Mesodermal cell (in vitro differentiated cells): ENCODE measurements at regions not wholly inside any gene's neighbourhood (a gene's known extent, or its start where the extent isn't known, plus 50 kb on each side); places are given as distances from the start of the nearest gene placed in this dataset.

ENCODE experiments used
- H3K27ac ChIP-seq: 2 replicates; pipeline ENCODE4 v1.7.0; 2013; ENCODE audit warnings: mild to moderate bottlenecking, low read depth, low read length, moderate library complexity; ENCODE audit not compliant: severe bottlenecking
- H3K36me3 ChIP-seq: 2 replicates; pipeline ENCODE4 v1.7.1; 2013; ENCODE audit warnings: mild to moderate bottlenecking, low read length, moderate library complexity; ENCODE audit not compliant: control insufficient read depth, insufficient read depth
- H3K4me1 ChIP-seq: one replicate; pipeline ENCODE4 v1.7.1; 2013; ENCODE audit warnings: mild to moderate bottlenecking, low read length; ENCODE audit not compliant: insufficient read depth, control insufficient read depth, poor library complexity, severe bottlenecking
- H3K4me3 ChIP-seq: 2 replicates; pipeline ENCODE4 v1.7.0; 2013; ENCODE audit warnings: low read length, control low read depth, mild to moderate bottlenecking; ENCODE audit not compliant: insufficient read depth, poor library complexity, severe bottlenecking; ENCODE audit errors: extremely low read depth
- H3K9me3 ChIP-seq: 2 replicates; pipeline ENCODE4 v1.7.1; 2013; ENCODE audit warnings: mild to moderate bottlenecking, low read length, moderate library complexity; ENCODE audit not compliant: control insufficient read depth
- WGBS, 2 experiments: methylation state at CpG; one replicate each; pipeline ENCODE4 v1.1.5; 2013; ENCODE audit warnings: missing lambda C conversion rate in 2 of 2; ENCODE audit not compliant: insufficient coverage in 2 of 2; 5-methylcytosine and 5-hydroxymethylcytosine counted together

DNA sequence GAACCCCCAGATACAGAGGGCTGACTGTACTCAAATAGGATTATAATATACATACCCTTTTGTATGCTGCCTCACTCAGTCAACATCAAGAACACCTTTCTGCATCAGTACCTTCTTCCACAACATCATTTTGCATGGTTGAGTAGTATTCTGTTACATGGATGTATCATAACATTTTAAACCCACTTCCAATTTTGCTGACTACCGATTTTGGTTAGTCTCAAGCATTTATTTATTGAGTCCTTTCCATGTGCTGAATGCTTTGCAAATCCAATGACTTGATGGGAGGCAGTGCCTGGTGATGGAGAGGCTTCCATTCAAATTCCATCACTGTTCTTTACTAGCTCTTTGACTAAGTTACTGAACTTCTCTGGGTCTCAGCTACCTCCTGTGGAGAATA is 182.0 kb upstream of the KLF4 start:
- Histone ChIP-seq H3K27ac (no peak overlapping the region), H3K9me3 (no peaks in the 10 kb centered on the region), H3K36me3 (no peaks in the 10 kb centered on the region), H3K4me3 (no peak overlapping the region), H3K4me1 (no peaks in the 10 kb centered on the region)
- no CpG with 5 or more reads among the region's 1 CpG for WGBS, 2 experiments

DNA sequence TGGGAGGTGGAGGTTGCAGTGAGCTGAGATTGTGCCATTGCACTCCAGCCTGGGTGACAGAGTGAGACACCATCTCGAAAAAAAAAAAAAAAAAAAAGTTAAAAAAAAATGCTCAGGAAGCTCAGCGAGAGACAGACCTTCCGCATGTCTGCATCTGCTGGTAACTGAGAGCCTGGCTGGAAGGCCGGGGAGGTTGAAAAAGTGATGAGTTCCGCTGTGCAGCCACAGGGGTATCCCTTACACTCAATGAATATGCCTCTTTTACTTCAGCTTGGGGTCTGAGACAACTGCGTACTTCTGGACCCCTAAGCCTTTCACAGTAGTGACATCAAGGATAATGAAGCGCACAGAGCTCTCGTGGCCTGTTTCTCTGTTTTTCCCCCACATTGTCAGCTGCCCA is 179.9 kb upstream of the KLF4 start:
- Histone ChIP-seq H3K9me3 (no peaks in the 10 kb centered on the region), H3K27ac (no peak overlapping the region), H3K4me1 (no peaks in the 10 kb centered on the region), H3K4me3 (no peak overlapping the region), H3K36me3 (no peaks in the 10 kb centered on the region)
- 84 to 94% methylated on average over 6 to 8 of the region's 8 CpGs for WGBS, 2 experiments

DNA sequence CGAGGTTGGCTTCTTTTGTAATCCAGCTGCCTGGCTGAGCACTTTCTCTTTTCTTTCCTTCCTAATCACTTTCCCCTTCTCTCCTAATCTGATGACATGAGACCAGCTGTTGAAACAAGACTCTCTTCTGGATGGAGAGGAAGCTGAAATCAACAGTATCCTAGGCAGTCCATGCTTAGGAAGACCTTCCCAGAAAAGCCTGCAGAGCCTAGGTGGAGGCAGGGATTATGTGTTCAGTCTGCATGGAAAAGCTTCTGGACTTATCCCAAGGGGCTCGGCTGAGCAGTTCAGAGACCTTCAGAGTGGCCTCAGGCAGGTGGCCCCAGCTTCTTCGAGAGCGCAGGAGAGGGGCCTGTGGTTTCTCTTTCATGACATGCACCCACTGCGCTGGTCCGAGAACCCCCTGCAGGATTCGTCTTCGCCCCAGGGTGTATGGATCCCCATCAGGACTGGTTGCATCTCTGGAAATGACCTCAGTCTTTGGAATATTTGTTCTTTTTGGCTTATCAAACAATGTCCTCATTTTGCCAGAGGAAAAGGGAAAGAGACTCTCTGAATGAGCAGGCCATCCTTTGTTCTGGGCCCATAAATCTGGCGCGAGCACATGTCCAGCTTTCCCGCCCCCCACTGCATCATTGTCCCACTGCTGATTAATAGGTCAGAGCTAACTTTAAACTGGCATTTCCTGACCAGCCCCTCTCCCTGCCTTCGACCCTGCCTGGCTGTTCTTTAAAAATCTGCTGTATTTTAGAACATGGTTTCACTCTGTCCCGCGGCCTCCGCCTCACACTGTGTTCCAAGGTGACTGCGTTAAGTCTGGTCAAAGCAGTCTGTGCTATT is 177.9 kb upstream of the KLF4 start:
- Histone ChIP-seq H3K4me3 (no peak overlapping the region), H3K9me3 (no peaks in the 10 kb centered on the region), H3K4me1 (no peaks in the 10 kb centered on the region), H3K36me3 (no peaks in the 10 kb centered on the region), H3K27ac (no peak overlapping the region)
- 86 to 88% methylated on average over 16 of the region's 16 CpGs for WGBS, 2 experiments

DNA sequence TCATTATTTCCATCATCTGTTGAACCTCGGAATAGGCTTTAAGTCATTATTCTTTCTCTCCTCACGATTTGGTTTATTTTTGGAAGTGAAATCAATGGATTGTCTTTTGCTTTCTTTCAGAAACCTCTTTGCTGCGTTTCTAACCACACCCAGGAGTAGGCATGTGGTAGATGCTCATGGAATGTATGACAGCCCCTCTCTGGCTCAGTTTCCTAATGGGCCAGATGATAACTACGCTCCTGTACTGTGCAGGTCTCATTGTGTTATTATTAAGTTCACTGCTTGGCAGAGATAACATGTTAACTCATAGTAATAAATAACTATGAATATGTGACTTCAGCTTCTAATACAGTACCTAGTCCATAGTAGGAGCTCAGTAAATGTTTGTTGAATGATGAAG is 175.5 kb upstream of the KLF4 start:
- Histone ChIP-seq H3K4me1 (no peaks in the 10 kb centered on the region), H3K9me3 (no peaks in the 10 kb centered on the region), H3K36me3 (no peaks in the 10 kb centered on the region), H3K27ac (no peak overlapping the region), H3K4me3 (no peak overlapping the region)
- WGBS, 2 experiments, result 86 to 100% methylated on average over 1 to 2 of the region's 4 CpGs

DNA sequence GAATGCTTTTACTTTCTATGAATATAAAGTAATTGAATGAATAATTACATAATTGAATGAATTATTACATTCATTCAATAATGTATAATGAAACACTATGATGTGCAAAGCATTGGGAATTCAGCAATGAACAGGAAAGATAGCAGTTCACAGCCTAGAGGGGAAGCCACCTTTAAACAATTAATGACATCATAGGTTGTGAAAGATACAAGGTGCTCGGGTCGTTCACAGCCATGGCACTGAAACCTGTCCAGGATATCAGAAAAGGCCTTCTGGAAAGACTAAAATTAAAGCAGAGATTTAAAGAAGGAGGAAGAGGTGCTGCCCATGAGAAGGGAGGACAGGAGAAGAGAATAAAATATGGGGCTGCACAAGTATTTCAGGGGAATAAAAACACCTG is 171.4 kb upstream of the KLF4 start:
- no CpG with 5 or more reads among the region's 2 CpGs for WGBS, 2 experiments
- Histone ChIP-seq H3K4me1 (no peaks in the 10 kb centered on the region), H3K36me3 (no peaks in the 10 kb centered on the region), H3K4me3 (no peak overlapping the region), H3K27ac (no peak overlapping the region), H3K9me3 (no peaks in the 10 kb centered on the region)

GRCh38 chr9:107653263-107653821 is 163.8 kb upstream of the KLF4 start:
- no peaks in the 10 kb centered on the region for H3K4me1 ChIP-seq
- 88 to 90% methylated on average over 3 to 4 of the region's 4 CpGs for WGBS, 2 experiments
- H3K4me3 ChIP-seq, result no peak overlapping the region
- H3K27ac ChIP-seq, result no peak overlapping the region
- no peaks in the 10 kb centered on the region for H3K36me3 ChIP-seq
- no peaks in the 10 kb centered on the region for H3K9me3 ChIP-seq

DNA sequence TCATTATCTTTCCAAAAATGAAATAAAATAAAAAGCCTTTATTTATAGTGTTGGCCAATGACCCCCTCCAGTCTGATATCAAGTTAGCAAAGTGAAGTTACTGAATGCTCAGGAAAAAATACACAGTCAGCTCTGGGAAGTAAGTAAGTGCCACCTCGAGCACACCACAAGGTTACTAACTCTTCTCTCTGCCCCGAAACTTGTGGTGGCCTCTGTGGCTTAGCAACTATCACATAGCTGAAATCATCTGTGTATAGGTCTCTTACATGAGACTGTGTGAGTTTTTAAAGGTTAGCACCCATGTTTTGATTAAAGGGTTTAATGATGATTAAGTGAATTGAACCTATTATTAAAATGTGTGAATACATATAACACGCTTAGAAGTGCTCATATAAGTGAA is 161.4 kb upstream of the KLF4 start:
- H3K27ac ChIP-seq, result no peak overlapping the region
- 100% methylated on average over 1 of the region's 3 CpGs; no CpG with 5 or more reads in 1 of the 2 experiments for WGBS, 2 experiments
- H3K4me1 ChIP-seq, result no peaks in the 10 kb centered on the region
- no peaks in the 10 kb centered on the region for H3K9me3 ChIP-seq
- no peaks in the 10 kb centered on the region for H3K36me3 ChIP-seq
- no peak overlapping the region for H3K4me3 ChIP-seq

DNA sequence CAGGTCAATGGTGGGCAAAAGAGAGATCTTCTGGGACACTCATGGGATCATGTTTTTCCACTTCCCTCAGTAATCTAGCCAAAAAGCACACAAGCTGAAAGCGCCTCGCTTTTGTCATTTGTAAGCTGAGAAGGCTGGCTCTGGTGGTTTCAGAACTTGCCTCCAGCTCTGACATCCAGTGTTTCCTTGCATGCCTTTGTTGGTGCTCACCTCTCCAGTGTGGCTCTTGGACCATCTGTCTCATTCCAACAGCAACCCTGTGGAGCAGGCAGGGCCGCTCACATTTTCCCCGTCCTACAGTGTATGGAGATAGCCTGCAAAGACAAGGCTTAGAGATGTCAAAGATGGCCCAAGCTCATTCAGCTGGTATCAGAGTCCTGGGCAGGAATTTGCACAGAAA is 160.8 kb upstream of the KLF4 start:
- 88 to 92% methylated on average over 4 of the region's 4 CpGs for WGBS, 2 experiments

DNA sequence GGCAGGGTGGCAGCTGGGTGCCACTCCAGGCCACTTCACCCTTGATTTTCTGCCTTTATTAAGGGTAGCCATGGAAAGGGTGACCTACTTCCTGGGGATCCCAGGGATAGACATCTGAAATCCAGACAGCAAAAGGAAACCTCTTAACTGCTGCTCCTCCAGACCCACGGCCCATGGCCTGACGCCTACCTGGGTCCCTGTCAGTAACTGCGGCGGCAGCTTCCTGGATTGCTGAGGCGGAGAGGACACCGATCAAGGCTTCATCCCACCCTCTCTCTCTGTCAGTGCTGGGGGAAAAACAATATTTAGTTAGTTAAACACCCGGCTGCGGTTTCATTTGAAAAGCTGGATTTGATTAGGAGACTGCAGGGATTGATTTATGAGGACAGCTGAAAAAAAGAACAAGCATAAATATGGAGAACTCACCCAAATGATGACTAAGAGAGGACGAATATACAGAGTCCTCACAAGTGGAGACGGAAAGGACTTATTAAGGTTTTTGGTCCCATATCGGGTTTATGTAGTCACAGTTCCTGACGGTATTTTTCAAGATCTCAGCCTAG is 158.7 kb upstream of the KLF4 start:
- Histone ChIP-seq H3K36me3 (no peaks in the 10 kb centered on the region), H3K9me3 (no peaks in the 10 kb centered on the region), H3K4me1 (no peaks in the 10 kb centered on the region), H3K27ac (no peak overlapping the region), H3K4me3 (no peak overlapping the region)
- WGBS, 2 experiments, result 83 to 88% methylated on average over 3 to 6 of the region's 12 CpGs

More for the DNA sequence above, 160.8 kb upstream of the KLF4 start:
- Histone ChIP-seq H3K27ac (no peak overlapping the region), H3K36me3 (no peaks in the 10 kb centered on the region), H3K9me3 (no peaks in the 10 kb centered on the region), H3K4me3 (no peak overlapping the region), H3K4me1 (no peaks in the 10 kb centered on the region)

DNA sequence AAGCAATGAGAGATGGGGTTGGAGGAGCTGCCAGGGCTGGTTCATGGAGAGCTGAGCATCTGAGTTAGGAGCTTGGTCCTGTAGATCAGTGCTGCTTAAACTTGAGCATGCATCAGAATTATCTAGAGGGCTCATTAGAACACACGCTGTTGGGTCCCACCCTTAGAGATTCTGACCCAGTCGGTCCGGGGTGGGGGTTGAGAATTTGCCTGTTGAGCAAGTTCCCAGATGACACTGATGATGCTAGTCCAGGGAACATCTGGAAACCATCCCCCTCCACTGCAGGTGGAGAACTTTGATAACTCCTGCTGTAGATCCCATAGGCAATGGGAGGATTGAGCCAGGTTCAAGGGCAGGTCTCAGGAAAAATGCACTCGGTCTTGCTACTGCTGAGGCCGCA is 158.0 kb upstream of the KLF4 start:
- Histone ChIP-seq H3K27ac (no peak overlapping the region), H3K9me3 (no peaks in the 10 kb centered on the region), H3K4me1 (no peaks in the 10 kb centered on the region), H3K4me3 (no peak overlapping the region), H3K36me3 (no peaks in the 10 kb centered on the region)
- 96 to 99% methylated on average over 4 to 5 of the region's 5 CpGs for WGBS, 2 experiments

DNA sequence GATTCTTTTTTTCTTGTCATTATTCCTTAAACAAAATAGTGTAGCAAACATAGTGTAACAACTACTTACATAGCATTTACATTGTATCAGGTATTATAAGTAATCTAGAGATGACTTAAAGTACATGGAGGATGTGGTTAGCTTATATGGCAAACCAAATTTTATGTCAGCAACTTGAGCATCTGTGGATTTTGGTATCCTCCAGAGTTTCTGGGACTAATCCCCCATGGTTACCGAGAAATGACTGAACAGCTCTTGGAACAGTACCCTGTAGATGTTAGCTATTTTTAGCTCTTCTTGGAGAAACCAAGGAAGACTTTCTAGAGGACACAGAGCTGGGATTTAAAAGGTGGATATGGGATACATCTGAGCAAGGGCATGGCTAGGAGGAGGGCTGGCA is 157.6 kb upstream of the KLF4 start:
- no peaks in the 10 kb centered on the region for H3K9me3 ChIP-seq
- 88 to 100% methylated on average over 1 of the region's 1 CpG for WGBS, 2 experiments
- H3K36me3 ChIP-seq, result no peaks in the 10 kb centered on the region
- no peaks in the 10 kb centered on the region for H3K4me1 ChIP-seq
- H3K27ac ChIP-seq, result no peak overlapping the region
- no peak overlapping the region for H3K4me3 ChIP-seq
